Kidney glomerular epithelial cell (primary cell): ENCODE measurements at regions not wholly inside any gene's neighbourhood (a gene's known extent, or its start where the extent isn't known, plus 50 kb on each side); places are given as distances from the start of the nearest gene placed in this dataset.

Experiments used
- DNase-seq: peaks from one replicate; lab custom pipeline; 2025; lab: John Stamatoyannopoulos, UW

- DNase-seq: no peak
These were observed 53.0 kb downstream of the RASSF10 start for GRCh38 chr11:13062115-13062514.

- DNase-seq: no peak
These were observed 55.5 kb downstream of the RASSF10 start for GRCh38 chr11:13064593-13064992.

- DNase-seq: no peak
These were observed 56.2 kb downstream of the RASSF10 start for GRCh38 chr11:13065200-13065787.

- DNase-seq: no peak
These were observed 59.1 kb downstream of the RASSF10 start for GRCh38 chr11:13068211-13068610.

GRCh38 chr11:13073119-13073981 is 64.2 kb downstream of the RASSF10 start:
- DNase-seq: peak; percentile 25

- no peak for DNase-seq
These were observed 65.8 kb downstream of the RASSF10 start for GRCh38 chr11:13074714-13075464.

GRCh38 chr11:13076961-13077360 is 67.8 kb downstream of the RASSF10 start:
- DNase-seq: no peak

GRCh38 chr11:13080861-13081260 is 71.7 kb downstream of the RASSF10 start:
- no peak for DNase-seq

GRCh38 chr11:13082588-13082987 is 73.5 kb downstream of the RASSF10 start:
- no peak for DNase-seq

GRCh38 chr11:13090228-13090708 is 81.2 kb downstream of the RASSF10 start:
- DNase-seq: no peak

- DNase-seq: no peak
These were observed 82.3 kb downstream of the RASSF10 start for GRCh38 chr11:13091373-13091772.

GRCh38 chr11:13091804-13092203 is 82.7 kb downstream of the RASSF10 start:
- no peak for DNase-seq

GRCh38 chr11:13094930-13095687 is 86.0 kb downstream of the RASSF10 start:
- no peak for DNase-seq

GRCh38 chr11:13098063-13098462 is 88.9 kb downstream of the RASSF10 start:
- DNase-seq: no peak

- DNase-seq: peak; percentile 16
These were observed 89.6 kb downstream of the RASSF10 start for GRCh38 chr11:13098616-13099289.

GRCh38 chr11:13101644-13102512 is 92.8 kb downstream of the RASSF10 start:
- no peak for DNase-seq

- no peak for DNase-seq
These were observed 93.4 kb downstream of the RASSF10 start for GRCh38 chr11:13102513-13102840.

- DNase-seq: no peak
These were observed 93.9 kb downstream of the RASSF10 start for GRCh38 chr11:13102865-13103539.

- DNase-seq: no peak
These were observed 94.9 kb downstream of the RASSF10 start for GRCh38 chr11:13103962-13104554.
